Nephron (organoid): ENCODE measurements at regions not wholly inside any gene's neighbourhood (a gene's known extent, or its start where the extent isn't known, plus 50 kb on each side); places are given as distances from the start of the nearest gene placed in this dataset.

Experiments used
- H3K27ac Mint-ChIP-seq, 3 experiments: 2 replicates each; pipeline ENCODE4 v1.8.0; 2020; ENCODE audit warnings: mixed read lengths in 3 of 3, mild to moderate bottlenecking in 2 of 3, moderate library complexity in 1 of 3
- H3K27me3 Mint-ChIP-seq: 2 replicates; pipeline ENCODE4 v1.8.0; 2021; ENCODE audit warnings: low read depth, mild to moderate bottlenecking, moderate library complexity, mixed read lengths
- H3K36me3 Mint-ChIP-seq: 2 replicates; pipeline ENCODE4 v1.8.0; 2020; ENCODE audit warnings: low read depth, mixed read lengths
- H3K4me1 Mint-ChIP-seq: 2 replicates; pipeline ENCODE4 v1.8.0; 2020; ENCODE audit warnings: mixed read lengths
- H3K4me3 Mint-ChIP-seq, 3 experiments: 2 replicates each; pipeline ENCODE4 v1.8.0; 2020; ENCODE audit warnings: mild to moderate bottlenecking in 3 of 3, mixed read lengths in 3 of 3, moderate library complexity in 2 of 3
- H3K9me3 Mint-ChIP-seq: 2 replicates; pipeline ENCODE4 v1.8.0; 2020; ENCODE audit warnings: mixed read lengths
- TF ChIP-seq, protein P1 (sequence below), 3 experiments: fragments of 200-600 bp; sonication (generic); IDR thresholded peaks; one replicate each; pipeline ENCODE4 v1.5.0; 2021; ENCODE audit warnings: antibody characterized with exemption in 3 of 3; ENCODE audit not compliant: unreplicated experiment in 3 of 3

DNA sequence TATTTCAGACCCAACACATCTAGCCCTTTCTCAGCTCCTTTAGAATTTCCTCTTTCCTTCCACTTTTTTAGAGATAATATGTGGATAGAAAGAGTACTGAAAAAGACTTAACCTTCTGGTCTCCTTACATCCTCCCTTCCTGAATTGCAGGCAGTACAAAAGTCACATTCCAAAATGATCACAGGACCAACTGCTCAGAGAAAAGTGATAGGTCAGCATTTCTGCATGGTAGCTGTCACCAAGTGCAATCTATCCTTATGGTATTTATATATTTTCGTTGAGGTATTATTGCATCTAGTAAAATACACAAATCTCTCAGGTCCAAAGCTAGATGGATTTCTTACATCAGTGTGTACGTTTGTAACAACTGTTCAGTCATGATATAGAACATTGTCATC, 427.5 kb downstream of the LPIN1 start:
- Mint-ChIP-seq H3K36me3 (no peaks in the 10 kb centered on the region), H3K4me3 (no peak overlapping the region), H3K27me3 (peaks cover 7% of the 10 kb centered on the region), H3K4me1 (peaks cover 60% of the 10 kb centered on the region), H3K9me3 (no peaks in the 10 kb centered on the region), H3K27ac (peak overlapping the region; percentile 4 to 76 (median 16))
- TF ChIP-seq, protein P1, sequence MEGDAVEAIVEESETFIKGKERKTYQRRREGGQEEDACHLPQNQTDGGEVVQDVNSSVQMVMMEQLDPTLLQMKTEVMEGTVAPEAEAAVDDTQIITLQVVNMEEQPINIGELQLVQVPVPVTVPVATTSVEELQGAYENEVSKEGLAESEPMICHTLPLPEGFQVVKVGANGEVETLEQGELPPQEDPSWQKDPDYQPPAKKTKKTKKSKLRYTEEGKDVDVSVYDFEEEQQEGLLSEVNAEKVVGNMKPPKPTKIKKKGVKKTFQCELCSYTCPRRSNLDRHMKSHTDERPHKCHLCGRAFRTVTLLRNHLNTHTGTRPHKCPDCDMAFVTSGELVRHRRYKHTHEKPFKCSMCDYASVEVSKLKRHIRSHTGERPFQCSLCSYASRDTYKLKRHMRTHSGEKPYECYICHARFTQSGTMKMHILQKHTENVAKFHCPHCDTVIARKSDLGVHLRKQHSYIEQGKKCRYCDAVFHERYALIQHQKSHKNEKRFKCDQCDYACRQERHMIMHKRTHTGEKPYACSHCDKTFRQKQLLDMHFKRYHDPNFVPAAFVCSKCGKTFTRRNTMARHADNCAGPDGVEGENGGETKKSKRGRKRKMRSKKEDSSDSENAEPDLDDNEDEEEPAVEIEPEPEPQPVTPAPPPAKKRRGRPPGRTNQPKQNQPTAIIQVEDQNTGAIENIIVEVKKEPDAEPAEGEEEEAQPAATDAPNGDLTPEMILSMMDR (IDR thresholded peaks at IDR 0.05; ENCODE audit: unreplicated experiment in 3 of 3), result no peak

DNA sequence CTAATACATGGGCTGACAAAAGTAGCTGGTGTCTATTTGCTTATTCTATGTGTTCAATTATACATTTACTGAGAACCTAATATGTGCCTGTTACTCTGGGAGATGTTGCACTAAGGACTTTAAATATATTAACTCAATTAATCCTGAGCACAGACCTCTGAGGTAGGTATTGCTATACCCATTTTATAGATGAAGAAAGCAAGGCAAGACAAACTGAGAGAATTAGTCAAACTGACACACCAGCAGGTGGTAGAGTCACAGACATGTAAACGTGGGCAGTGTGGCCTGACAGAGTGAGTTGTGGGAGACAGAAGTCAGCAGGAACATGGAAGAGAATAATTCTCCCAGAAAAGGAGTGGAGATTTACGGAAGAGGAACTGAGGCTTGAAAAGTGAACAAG, 428.9 kb downstream of the LPIN1 start:
- H3K36me3 Mint-ChIP-seq, result no peaks in the 10 kb centered on the region
- TF ChIP-seq, protein P1 (IDR thresholded peaks at IDR 0.05; ENCODE audit: unreplicated experiment in 3 of 3), result no peak
- H3K27me3 Mint-ChIP-seq, result peaks cover 7% of the 10 kb centered on the region
- no peak overlapping the region for H3K4me3 Mint-ChIP-seq
- peaks cover 60% of the 10 kb centered on the region for H3K4me1 Mint-ChIP-seq
- no peaks in the 10 kb centered on the region for H3K9me3 Mint-ChIP-seq
- H3K27ac Mint-ChIP-seq, result no peak overlapping the region

DNA sequence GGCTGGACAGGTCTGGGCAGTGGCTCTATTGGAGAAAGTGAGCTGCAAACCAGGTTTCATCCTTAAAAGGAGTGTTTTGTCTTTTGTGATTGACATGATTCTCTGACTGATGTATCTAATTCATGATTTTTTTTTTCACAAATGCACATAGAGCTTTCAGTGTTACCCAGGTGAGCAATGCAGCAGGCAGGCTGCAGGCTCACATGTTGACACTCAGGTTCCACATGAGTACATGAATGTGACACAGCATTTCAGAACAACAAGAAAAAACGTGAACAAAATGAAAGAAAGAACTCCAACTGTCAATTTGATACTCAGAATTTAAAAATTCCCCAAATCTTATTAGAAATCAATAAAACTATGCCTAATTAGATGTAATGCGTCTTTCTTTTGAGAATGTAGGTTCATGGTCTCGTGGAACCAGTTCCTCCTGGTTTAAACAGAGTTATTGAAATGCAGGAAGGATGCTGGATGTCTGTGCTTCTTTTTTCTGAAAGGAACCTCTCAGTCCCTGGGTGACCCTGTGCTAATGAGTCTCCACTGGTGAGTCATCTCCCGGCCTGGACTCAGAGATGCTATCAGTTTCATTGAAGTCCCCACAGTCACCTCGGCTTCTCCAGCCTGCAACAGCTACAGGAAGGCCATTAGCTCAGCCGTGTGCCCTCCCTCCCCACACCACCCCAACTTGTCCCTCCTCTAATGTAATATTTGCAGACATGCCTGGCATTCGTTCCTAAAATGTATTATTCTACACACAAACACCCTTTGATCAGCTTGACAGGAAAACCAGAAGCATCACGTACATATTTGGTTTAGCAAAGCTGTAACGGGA, 430.4 kb downstream of the LPIN1 start:
- peak overlapping the region; percentile 28 to 67 (median 40) for H3K27ac Mint-ChIP-seq
- no peaks in the 10 kb centered on the region for H3K36me3 Mint-ChIP-seq
- H3K4me3 Mint-ChIP-seq, result no peak overlapping the region
- peaks cover 13% of the 10 kb centered on the region for H3K27me3 Mint-ChIP-seq
- no peaks in the 10 kb centered on the region for H3K9me3 Mint-ChIP-seq
- TF ChIP-seq, protein P1 (IDR thresholded peaks at IDR 0.05; ENCODE audit: unreplicated experiment in 3 of 3), result no peak
- H3K4me1 Mint-ChIP-seq, result peaks cover 70% of the 10 kb centered on the region

- peaks cover 70% of the 10 kb centered on the region for H3K4me1 Mint-ChIP-seq
- peak overlapping the region; percentile 28 to 67 (median 40) for H3K27ac Mint-ChIP-seq
- no peaks in the 10 kb centered on the region for H3K9me3 Mint-ChIP-seq
- TF ChIP-seq, protein P1 (IDR thresholded peaks at IDR 0.05; ENCODE audit: unreplicated experiment in 3 of 3), result no peak
- H3K36me3 Mint-ChIP-seq, result no peaks in the 10 kb centered on the region
- no peak overlapping the region for H3K4me3 Mint-ChIP-seq
- H3K27me3 Mint-ChIP-seq, result peaks cover 14% of the 10 kb centered on the region
Measured at GRCh38 chr2:12177455-12178288, 431.2 kb downstream of the LPIN1 start.

DNA sequence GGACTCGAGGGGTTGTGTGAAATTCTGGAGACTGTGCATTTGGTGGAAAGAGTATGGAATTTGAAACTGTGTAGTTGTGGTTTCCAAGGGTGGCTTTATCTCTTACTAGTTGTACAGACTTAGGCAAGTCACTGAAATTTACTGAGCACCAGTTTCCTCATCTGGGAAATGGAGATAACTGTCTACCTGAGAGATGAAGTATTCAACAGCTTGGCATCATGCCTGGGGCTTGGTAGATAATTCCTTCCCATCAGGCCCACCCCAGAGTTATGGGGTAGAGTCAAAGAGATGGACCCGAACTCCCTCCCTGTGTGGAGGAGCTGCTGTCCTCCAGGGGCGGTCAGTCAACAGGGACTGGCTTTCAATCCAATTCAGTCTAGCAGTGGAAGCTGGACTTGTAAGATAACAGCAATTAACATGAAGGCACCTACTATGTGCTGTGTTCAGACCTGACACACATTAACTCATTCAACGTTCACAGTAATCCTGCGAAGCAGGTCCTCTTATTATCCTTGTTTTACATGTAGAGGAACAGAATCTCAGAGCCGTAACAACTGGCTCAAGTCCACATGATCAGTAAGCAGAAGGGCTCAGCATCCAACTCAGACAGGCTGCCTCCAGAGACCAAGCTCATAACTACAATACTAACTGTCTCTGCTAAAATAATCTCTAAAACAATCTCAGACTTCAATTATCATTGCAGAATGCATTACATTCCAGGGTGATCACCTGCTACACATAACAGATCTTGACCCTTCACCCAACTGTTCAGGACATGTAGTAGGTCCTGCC, 432.1 kb downstream of the LPIN1 start:
- Mint-ChIP-seq H3K4me3 (no peak overlapping the region), H3K36me3 (no peaks in the 10 kb centered on the region), H3K27ac (peak overlapping the region in 1 of 3 experiments; percentile 28), H3K9me3 (no peaks in the 10 kb centered on the region), H3K4me1 (peaks cover 66% of the 10 kb centered on the region), H3K27me3 (peaks cover 14% of the 10 kb centered on the region)
- TF ChIP-seq, protein P1 (IDR thresholded peaks at IDR 0.05; ENCODE audit: unreplicated experiment in 3 of 3), result no peak
